Frontal cortex (tissue), 4 donors: ENCODE measurements at regions not wholly inside any gene's neighbourhood (a gene's known extent, or its start where the extent isn't known, plus 50 kb on each side); places are given as distances from the start of the nearest gene placed in this dataset. TPM values are rescaled to one million over a fixed set of nuclear protein-coding genes. Genes with fewer than 3 reads are reported as not detected.
"Not testable (repeated sequence)": the region's sequence is repeated elsewhere in the genome, so short reads cannot be mapped to it uniquely, and the experiment has no call there.

ENCODE experiments used
- DNase-seq, 2 donors: peaks; one replicate each; pipeline ENCODE4 v3.0.0; 2012; ENCODE audit warnings: low spot score in 2 of 2
- FAIRE-seq: peaks from 2 replicates; lab custom pipeline; 2012; peaks lifted over from hg19 to GRCh38; lab: Jason Lieb, UNC
- small RNA-seq: library from RNA; depleted of rRNA; stranded (forward); fragments of <200 nt; gene quantifications from one replicate; pipeline ENCODE3, GENCODE V24; 2014
- donor health status: control.
- donor health status: control.
- donor health status: control.

DNA sequence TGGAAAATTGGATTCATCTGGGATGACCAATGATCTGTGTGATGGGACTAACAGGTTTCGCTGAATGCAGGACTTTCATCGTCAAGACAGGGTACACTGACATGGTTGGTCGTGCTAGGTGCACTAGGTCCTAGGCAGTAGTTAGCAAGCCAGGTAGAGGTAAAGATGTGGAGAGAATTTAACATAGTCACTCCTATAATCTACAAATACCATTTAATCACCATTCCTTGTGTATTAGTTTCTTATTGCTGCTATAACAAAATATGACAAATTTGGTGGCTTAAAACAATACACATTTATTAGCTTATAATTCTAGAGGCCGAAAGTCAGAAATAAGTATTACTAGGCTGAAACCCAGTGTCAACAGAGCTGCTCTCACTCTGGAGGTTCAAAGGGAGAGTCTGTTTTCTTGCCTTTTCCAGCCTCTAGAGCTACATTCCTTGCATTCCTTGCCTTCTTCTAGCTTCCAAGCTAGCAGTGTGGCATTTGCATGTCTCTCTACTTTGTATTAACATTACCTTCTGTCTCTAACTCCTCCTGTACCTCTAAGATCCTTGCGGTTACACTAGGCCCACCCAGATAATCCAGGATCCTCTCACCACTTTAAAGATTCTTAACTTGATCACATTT lies 98.7 kb upstream of the GRIA3 start:
- no peak for FAIRE-seq
- no peak for DNase-seq

DNA sequence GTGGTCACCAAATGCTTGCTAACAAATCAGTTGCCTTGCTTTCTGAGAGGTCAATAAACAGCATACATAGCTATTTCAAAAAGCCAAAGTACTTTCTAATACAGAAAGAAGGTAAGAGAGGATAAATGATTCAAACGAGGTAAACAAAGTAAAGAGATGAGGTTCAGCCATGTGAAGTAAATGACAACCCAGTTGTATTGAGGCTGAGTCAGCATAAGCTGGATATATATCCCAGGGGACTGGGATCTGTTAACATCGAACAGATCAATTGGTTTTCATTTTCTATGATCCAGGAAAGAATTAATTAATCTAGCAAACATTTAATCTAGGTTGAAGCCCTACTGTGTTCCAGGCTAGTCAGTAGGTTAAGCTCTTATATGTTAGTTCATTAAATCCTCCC lies 97.3 kb upstream of the GRIA3 start:
- FAIRE-seq, result no peak
- DNase-seq, result no peak

DNA sequence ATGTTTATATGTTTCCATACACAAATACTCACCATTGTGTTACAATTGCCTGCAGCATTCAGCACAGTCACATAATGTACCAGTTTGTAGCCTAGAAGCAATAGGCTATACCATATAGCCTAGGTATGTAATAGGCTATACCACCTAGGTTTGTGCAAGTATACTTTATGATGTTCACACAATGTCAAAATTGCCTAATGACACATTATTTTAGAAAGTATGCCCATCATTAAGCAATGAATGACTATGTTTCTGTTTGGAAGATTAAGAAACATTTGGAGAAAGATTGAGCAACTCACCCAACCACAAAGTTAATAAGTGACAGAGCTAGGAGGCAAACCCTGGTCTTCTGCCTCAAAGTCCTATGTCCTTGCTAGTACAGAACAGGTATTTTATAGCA lies 96.8 kb upstream of the GRIA3 start:
- DNase-seq, result no peak
- no peak for FAIRE-seq

DNA sequence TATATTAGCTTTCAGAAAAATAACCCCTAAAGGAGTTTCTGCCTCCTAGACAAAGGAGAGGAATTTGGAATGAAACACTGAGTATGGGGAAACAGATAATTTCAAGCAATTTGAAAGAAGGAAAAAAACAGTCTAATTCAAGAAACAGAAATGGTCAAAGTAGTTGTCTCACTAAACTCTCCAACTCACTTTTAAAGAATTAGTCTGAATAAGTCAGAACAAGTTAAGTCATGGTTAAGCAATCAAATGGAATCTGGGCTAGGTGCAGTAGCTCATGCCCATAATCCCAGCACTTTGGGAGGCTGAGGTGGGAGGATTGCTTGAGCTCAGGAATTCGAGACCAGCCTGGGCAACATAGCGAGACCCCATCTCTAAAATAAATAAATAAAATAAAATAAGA lies 95.7 kb upstream of the GRIA3 start:
- no peak for DNase-seq
- no peak for FAIRE-seq

DNA sequence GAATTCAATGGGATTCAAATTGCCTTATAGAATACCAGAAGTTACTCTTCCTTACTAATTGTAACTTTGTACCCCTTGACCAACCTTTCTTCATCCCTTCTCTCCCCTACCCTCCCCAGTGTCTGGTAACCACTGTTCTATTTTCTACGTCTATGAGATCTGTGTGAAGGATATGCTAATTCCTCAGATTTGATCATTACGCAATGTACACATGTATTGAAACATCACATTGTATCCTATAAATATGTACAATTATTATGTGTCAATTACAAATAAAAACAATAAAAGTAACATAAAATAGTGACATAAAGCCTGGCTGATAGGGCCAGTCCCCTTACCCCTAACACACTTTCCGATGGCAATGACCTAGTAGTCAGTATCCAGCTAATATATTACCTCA lies 95.1 kb upstream of the GRIA3 start:
- no peak for FAIRE-seq
- no peak for DNase-seq

DNA sequence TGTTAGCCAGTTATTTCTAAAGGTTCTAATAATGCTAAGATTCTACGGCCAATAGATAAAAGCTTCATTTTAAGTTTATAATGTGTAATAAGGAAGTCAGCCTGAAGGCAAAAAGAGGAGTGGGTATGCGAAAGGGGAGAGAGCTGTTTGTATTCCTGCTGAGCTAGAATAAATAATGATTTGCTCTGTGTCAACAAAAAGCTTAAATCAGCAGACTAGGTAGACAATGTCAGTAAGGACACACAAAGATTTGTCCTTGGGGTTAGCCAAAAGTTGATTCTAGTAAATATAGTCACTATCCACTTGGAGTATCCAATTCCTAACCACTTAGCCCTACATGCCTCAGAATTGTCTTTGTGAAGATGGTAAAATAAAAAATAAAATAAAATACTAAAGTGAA lies 90.3 kb upstream of the GRIA3 start:
- DNase-seq (no peak), FAIRE-seq (no peak)

DNA sequence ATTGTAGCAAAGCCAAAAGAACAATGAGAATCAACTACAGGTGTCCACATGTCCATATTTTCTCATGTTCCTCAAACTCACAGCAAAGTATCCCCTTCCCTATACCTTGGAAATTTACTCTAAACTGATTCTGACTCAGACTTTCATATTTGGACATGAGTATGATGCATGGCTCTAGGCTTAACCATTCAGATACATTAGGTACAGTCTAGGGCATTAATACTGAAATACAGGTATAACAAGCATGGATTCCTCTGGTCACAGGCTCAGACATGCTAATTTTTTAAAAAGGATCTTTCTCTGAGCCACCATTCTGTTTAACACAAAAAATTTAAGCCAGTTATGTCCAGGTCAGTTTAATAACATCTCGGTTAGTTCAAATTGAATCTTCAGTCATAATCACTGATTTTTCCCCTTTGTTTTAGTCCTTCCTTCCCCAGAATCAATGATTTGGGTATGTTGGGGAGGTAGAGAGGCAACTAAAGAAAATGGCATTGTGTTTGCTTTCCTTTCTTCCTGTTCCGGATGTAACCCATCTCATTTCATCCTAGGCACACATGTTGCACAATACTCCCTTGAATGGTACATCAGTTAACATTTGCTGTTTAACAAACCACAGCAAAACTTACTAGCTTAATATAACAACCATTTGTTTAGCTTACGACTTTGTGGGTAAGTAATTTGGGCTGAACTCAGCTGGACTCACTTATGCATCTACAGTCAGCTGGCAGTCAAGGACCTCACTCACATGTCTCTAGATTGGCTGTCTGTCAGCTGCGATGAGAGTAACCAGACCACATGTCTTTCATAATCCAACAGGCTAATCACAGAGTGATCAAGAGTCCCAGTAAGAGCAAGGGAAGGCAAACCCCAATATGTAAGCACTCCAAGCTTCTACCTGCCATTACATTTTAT lies 75.3 kb upstream of the GRIA3 start:
- DNase-seq (no peak), FAIRE-seq (no peak)

DNA sequence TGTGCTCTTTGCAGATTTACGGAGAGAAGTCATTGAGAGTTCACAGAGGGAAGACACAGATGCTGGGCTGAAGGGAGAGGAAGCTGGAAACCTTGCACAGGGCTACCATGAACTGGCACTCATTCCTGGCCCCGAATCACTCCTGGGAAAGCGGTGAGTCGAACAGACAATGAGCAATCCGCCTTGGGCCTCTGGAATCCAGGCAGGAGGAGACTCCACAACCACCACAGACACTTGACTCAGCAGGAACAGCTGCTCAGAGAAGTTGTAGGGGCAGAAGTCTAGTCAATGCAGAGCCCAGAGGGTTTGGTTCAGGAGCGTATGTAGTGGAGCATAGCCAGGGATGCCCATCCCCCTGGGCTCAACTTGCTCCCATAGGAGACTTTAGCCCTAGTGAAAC lies 62.8 kb upstream of the GRIA3 start:
- no peak for FAIRE-seq
- no peak for DNase-seq

DNA sequence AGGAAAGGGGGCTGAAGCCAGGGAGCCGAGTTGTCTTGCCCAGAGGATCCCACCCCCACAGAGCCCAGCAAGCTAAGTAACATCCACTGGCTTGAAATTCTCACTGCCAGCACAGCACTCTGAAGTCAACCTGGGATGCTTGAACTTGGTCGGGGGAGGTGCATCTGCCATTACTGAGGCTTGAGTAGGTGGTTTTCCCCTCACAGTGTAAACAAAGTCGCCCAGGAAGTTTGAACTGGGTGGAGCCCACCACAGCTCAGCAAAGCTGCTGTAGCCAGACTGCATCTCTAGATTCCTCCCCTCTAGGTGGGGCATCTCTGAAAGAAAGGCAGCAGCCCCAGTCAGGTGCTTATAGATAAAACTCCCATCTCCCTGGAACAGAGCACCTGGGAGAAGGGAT lies 54.3 kb upstream of the GRIA3 start:
- FAIRE-seq, result not testable (repeated sequence)

More for the DNA sequence above, 54.3 kb upstream of the GRIA3 start:
- DNase-seq, result not testable (repeated sequence)

Small RNA genes in the stretch of these regions (small RNA-seq; reads per million reads assigned to genes)
- gene MIR3672 (not detected), gene RF00012 (not detected)
